HUES64 (cell line): ENCODE measurements at regions not wholly inside any gene's neighbourhood (a gene's known extent, or its start where the extent isn't known, plus 50 kb on each side); places are given as distances from the start of the nearest gene placed in this dataset.

Source experiments
- H3K27ac ChIP-seq: 2 replicates; pipeline ENCODE4 v1.7.0; 2013; ENCODE audit warnings: low read depth, low read length, inconsistent platforms
- H3K27me3 ChIP-seq: 2 replicates; pipeline ENCODE4 v1.6.1; 2013; ENCODE audit warnings: mild to moderate bottlenecking, low read length; ENCODE audit not compliant: insufficient read depth
- H3K36me3 ChIP-seq: 2 replicates; pipeline ENCODE4 v1.6.1; 2013; ENCODE audit warnings: mild to moderate bottlenecking, low read length; ENCODE audit not compliant: insufficient read depth
- H3K4me1 ChIP-seq: 2 replicates; pipeline ENCODE4 v1.6.1; 2013; ENCODE audit warnings: mild to moderate bottlenecking, low read length, moderate library complexity; ENCODE audit not compliant: insufficient read depth
- H3K4me3 ChIP-seq: 2 replicates; pipeline ENCODE4 v1.5.1; 2013; ENCODE audit warnings: mild to moderate bottlenecking, low read length, moderate library complexity
- H3K9ac ChIP-seq: 2 replicates; pipeline ENCODE4 v1.6.1; 2013; ENCODE audit warnings: mild to moderate bottlenecking, low read depth, low read length
- H3K9me3 ChIP-seq: 2 replicates; pipeline ENCODE4 v1.6.1; 2013; ENCODE audit warnings: low read depth, low read length; ENCODE audit not compliant: insufficient read depth
- WGBS: fragments of 150-250, 120-280 bp; methylation state at CpG from one replicate; pipeline ENCODE4 v1.1.7; 2013; ENCODE audit warnings: missing lambda C conversion rate; 5-methylcytosine and 5-hydroxymethylcytosine counted together

GRCh38 chr7:46485481-46486065 lies 564.5 kb upstream of the IGFBP3 start:
- no peak overlapping the region for H3K9ac ChIP-seq
- no peaks in the 10 kb centered on the region for H3K27me3 ChIP-seq
- no peak overlapping the region for H3K27ac ChIP-seq
- no peak overlapping the region for H3K4me3 ChIP-seq
- WGBS, result 95% methylated on average over 3 of the region's 3 CpGs
- H3K9me3 ChIP-seq, result no peaks in the 10 kb centered on the region
- H3K4me1 ChIP-seq, result no peaks in the 10 kb centered on the region
- H3K36me3 ChIP-seq, result no peaks in the 10 kb centered on the region

GRCh38 chr7:46484906-46485305 lies 563.8 kb upstream of the IGFBP3 start:
- Histone ChIP-seq H3K36me3 (no peaks in the 10 kb centered on the region), H3K4me3 (no peak overlapping the region), H3K27ac (no peak overlapping the region), H3K4me1 (no peaks in the 10 kb centered on the region), H3K9me3 (no peaks in the 10 kb centered on the region), H3K9ac (no peak overlapping the region), H3K27me3 (no peaks in the 10 kb centered on the region)
- 93% methylated on average over 3 of the region's 3 CpGs for WGBS

- 100% methylated on average over 2 of the region's 2 CpGs for WGBS
- Histone ChIP-seq H3K9ac (no peak overlapping the region), H3K9me3 (no peaks in the 10 kb centered on the region), H3K36me3 (no peaks in the 10 kb centered on the region), H3K27ac (no peak overlapping the region), H3K4me3 (no peak overlapping the region), H3K4me1 (no peaks in the 10 kb centered on the region), H3K27me3 (no peaks in the 10 kb centered on the region)
These were observed 559.5 kb upstream of the IGFBP3 start for GRCh38 chr7:46480619-46481018.

- Histone ChIP-seq H3K27ac (no peak overlapping the region), H3K9me3 (peaks cover 3% of the 10 kb centered on the region; the same call in 1 of the 2 replicates), H3K4me3 (no peak overlapping the region), H3K9ac (no peak overlapping the region), H3K4me1 (no peaks in the 10 kb centered on the region), H3K36me3 (no peaks in the 10 kb centered on the region), H3K27me3 (no peaks in the 10 kb centered on the region)
- 92% methylated on average over 4 of the region's 4 CpGs for WGBS
These were observed 558.6 kb upstream of the IGFBP3 start for GRCh38 chr7:46479680-46480079.

GRCh38 chr7:46478046-46478445 lies 557.0 kb upstream of the IGFBP3 start:
- H3K9me3 ChIP-seq, result peaks cover 18% of the 10 kb centered on the region
- H3K27me3 ChIP-seq, result no peaks in the 10 kb centered on the region
- no peaks in the 10 kb centered on the region for H3K36me3 ChIP-seq
- no peak overlapping the region for H3K27ac ChIP-seq
- H3K9ac ChIP-seq, result no peak overlapping the region
- H3K4me1 ChIP-seq, result no peaks in the 10 kb centered on the region
- WGBS, result 100% methylated on average over 1 of the region's 1 CpG
- H3K4me3 ChIP-seq, result no peak overlapping the region

GRCh38 chr7:46468753-46469356 lies 547.8 kb upstream of the IGFBP3 start:
- WGBS, result 81% methylated on average over 6 of the region's 6 CpGs
- no peak overlapping the region for H3K27ac ChIP-seq
- H3K4me3 ChIP-seq, result no peak overlapping the region
- H3K9me3 ChIP-seq, result peaks cover 91% of the 10 kb centered on the region
- H3K36me3 ChIP-seq, result no peaks in the 10 kb centered on the region
- H3K4me1 ChIP-seq, result no peaks in the 10 kb centered on the region
- no peaks in the 10 kb centered on the region for H3K27me3 ChIP-seq
- no peak overlapping the region for H3K9ac ChIP-seq

GRCh38 chr7:46463170-46463569 lies 542.1 kb upstream of the IGFBP3 start:
- H3K9ac ChIP-seq, result no peak overlapping the region
- no peaks in the 10 kb centered on the region for H3K27me3 ChIP-seq
- peaks cover 71% of the 10 kb centered on the region for H3K9me3 ChIP-seq
- H3K27ac ChIP-seq, result no peak overlapping the region
- no peak overlapping the region for H3K4me3 ChIP-seq
- no peaks in the 10 kb centered on the region for H3K4me1 ChIP-seq
- no peaks in the 10 kb centered on the region for H3K36me3 ChIP-seq

- Histone ChIP-seq H3K4me1 (no peaks in the 10 kb centered on the region), H3K27me3 (no peaks in the 10 kb centered on the region), H3K9me3 (peaks cover 54% of the 10 kb centered on the region), H3K9ac (no peak overlapping the region), H3K36me3 (no peaks in the 10 kb centered on the region), H3K4me3 (no peak overlapping the region), H3K27ac (no peak overlapping the region)
- 90% methylated on average over 3 of the region's 3 CpGs for WGBS
These were observed 540.3 kb upstream of the IGFBP3 start for GRCh38 chr7:46461334-46461777.

GRCh38 chr7:46459942-46460341 lies 538.9 kb upstream of the IGFBP3 start:
- H3K27ac ChIP-seq, result no peak overlapping the region
- 94% methylated on average over 1 of the region's 1 CpG for WGBS

GRCh38 chr7:46454816-46455215 lies 533.7 kb upstream of the IGFBP3 start:
- 0 out of 2 replicates have a peak, but pooled peaks cover 2% of the 10 kb centered on the region for H3K9me3 ChIP-seq
- H3K27me3 ChIP-seq, result no peaks in the 10 kb centered on the region
- H3K36me3 ChIP-seq, result no peaks in the 10 kb centered on the region
- H3K4me1 ChIP-seq, result no peaks in the 10 kb centered on the region
- no peak overlapping the region for H3K9ac ChIP-seq
- WGBS, result 95% methylated on average over 2 of the region's 2 CpGs
- H3K27ac ChIP-seq, result no peak overlapping the region
- H3K4me3 ChIP-seq, result no peak overlapping the region

More at GRCh38 chr7:46459942-46460341, 538.9 kb upstream of the IGFBP3 start:
- peaks cover 42% of the 10 kb centered on the region for H3K9me3 ChIP-seq
- no peaks in the 10 kb centered on the region for H3K27me3 ChIP-seq
- H3K36me3 ChIP-seq, result no peaks in the 10 kb centered on the region
- no peak overlapping the region for H3K9ac ChIP-seq
- H3K4me3 ChIP-seq, result no peak overlapping the region
- no peaks in the 10 kb centered on the region for H3K4me1 ChIP-seq

GRCh38 chr7:46452561-46453135 lies 531.6 kb upstream of the IGFBP3 start:
- H3K27ac ChIP-seq, result no peak overlapping the region
- no peak overlapping the region for H3K4me3 ChIP-seq
- H3K27me3 ChIP-seq, result no peaks in the 10 kb centered on the region
- 0 out of 2 replicates have a peak, but pooled peaks cover 2% of the 10 kb centered on the region for H3K9me3 ChIP-seq
- no peaks in the 10 kb centered on the region for H3K4me1 ChIP-seq
- no peaks in the 10 kb centered on the region for H3K36me3 ChIP-seq
- no peak overlapping the region for H3K9ac ChIP-seq
- WGBS, result no CpG with 5 or more reads among the region's 1 CpG
